ENCODE measurements at regions not wholly inside any gene's neighbourhood (a gene's known extent, or its start where the extent isn't known, plus 50 kb on each side); places are given as distances from the start of the nearest gene placed in this dataset.

GRCh38 chr2:239685965-239686364 is 285.1 kb upstream of the HDAC4 start (continued):
- no peak for TF ChIP-seq UBTF (IDR thresholded peaks at IDR 0.05; ENCODE audit: borderline replicate concordance in 1 of 2, low read depth in 2 of 2, low read length in 2 of 2)
- TF ChIP-seq, protein P1, sequence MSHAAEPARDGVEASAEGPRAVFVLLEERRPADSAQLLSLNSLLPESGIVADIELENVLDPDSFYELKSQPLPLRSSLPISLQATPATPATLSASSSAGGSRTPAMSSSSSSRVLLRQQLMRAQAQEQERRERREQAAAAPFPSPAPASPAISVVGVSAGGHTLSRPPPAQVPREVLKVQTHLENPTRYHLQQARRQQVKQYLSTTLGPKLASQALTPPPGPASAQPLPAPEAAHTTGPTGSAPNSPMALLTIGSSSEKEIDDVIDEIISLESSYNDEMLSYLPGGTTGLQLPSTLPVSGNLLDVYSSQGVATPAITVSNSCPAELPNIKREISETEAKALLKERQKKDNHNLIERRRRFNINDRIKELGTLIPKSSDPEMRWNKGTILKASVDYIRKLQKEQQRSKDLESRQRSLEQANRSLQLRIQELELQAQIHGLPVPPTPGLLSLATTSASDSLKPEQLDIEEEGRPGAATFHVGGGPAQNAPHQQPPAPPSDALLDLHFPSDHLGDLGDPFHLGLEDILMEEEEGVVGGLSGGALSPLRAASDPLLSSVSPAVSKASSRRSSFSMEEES (CRISPR knock-in tag; IDR thresholded peaks at IDR 0.05): peak; percentile 82
- TF ChIP-seq PTTG1 (tag; IDR thresholded peaks at IDR 0.05; ENCODE audit: low read depth): no peak
- TF ChIP-seq KLF6 (CRISPR knock-in tag; IDR thresholded peaks at IDR 0.05; ENCODE audit: borderline replicate concordance): no peak
- TF ChIP-seq PBX2 (CRISPR knock-in tag; IDR thresholded peaks at IDR 0.05; ENCODE audit: low read depth): 0 out of 2 replicates have a peak, but pooled peaks have one; percentile 7
- peak; percentile 82 for TF ChIP-seq PBX2 (tag; conservative IDR thresholded peaks at IDR 0.05; ENCODE audit: low read depth)
- TF ChIP-seq HNRNPUL1 (IDR thresholded peaks at IDR 0.05; ENCODE audit: low read length): no peak
- no peak for TF ChIP-seq ZNF830 (CRISPR knock-in tag; IDR thresholded peaks at IDR 0.05)
- no peak for TF ChIP-seq HDAC1 (IDR thresholded peaks at IDR 0.05)
- no peak for TF ChIP-seq ADNP (tag; IDR thresholded peaks at IDR 0.05)
- TF ChIP-seq ZNF639 (CRISPR knock-in tag; conservative IDR thresholded peaks at IDR 0.05 in 1 of 2, IDR thresholded peaks at IDR 0.05 in 1 of 2): no peak
- TF ChIP-seq TSC22D4 (tag; IDR thresholded peaks at IDR 0.05): no peak
- TF ChIP-seq HDGF (IDR thresholded peaks at IDR 0.05): no peak
- no peak for TF ChIP-seq PTRF (tag; IDR thresholded peaks at IDR 0.05)
- TF ChIP-seq JUND (IDR thresholded peaks at IDR 0.05; ENCODE audit: borderline replicate concordance, low read depth, low read length): no peak
- no peak for TF ChIP-seq JUND (tag; IDR thresholded peaks at IDR 0.05; ENCODE audit: borderline replicate concordance, low read depth, low read length)
- TF ChIP-seq ZFP36 (IDR thresholded peaks at IDR 0.05; ENCODE audit: low read depth, low read length, partially characterized antibody): no peak
- TF ChIP-seq TAL1 (IDR thresholded peaks at IDR 0.05): 0 out of 2 replicates have a peak, but pooled peaks have one; percentile 33
- TF ChIP-seq TRIM28 (IDR thresholded peaks at IDR 0.05): no peak
- no peak for TF ChIP-seq SLC30A9 (CRISPR knock-in tag; IDR thresholded peaks at IDR 0.05)
- TF ChIP-seq PHB2 (IDR thresholded peaks at IDR 0.05; ENCODE audit: low read depth): no peak
- peak; percentile 17 for TF ChIP-seq MEIS2 (IDR thresholded peaks at IDR 0.05; ENCODE audit: partially characterized antibody)
- no peak for TF ChIP-seq NONO (IDR thresholded peaks at IDR 0.05; ENCODE audit: low read depth in 2 of 2, low read length in 1 of 2)
